ENCODE measurements at regions not wholly inside any gene's neighbourhood (a gene's known extent, or its start where the extent isn't known, plus 50 kb on each side); places are given as distances from the start of the nearest gene placed in this dataset.

DNA sequence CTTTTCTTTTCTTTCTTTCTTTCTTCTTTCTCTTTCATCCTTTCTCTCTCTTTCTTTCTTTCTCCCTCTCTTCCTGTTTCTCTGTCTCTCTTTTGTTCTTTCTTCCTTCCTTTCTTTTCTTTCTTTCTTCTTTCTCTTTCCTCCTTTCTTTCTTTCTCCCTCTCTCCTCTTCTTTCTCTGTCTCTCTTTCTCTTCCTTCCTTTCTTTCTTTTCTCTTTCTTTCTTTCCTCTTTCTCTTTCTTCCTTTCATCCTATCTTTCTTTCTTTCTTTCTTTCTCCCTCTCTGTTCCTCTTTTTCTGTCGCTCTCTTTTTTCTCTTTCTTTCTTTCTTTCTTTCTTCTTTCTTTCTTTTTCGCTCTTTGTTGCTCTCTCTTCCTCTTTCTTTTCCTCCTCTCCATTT, 1149.2 kb upstream of the AUTS2 start:
- DNase-seq = no peak

- DNase-seq = no peak
Measured at GRCh38 chr7:68449816-68450215, 1148.5 kb upstream of the AUTS2 start.

DNA sequence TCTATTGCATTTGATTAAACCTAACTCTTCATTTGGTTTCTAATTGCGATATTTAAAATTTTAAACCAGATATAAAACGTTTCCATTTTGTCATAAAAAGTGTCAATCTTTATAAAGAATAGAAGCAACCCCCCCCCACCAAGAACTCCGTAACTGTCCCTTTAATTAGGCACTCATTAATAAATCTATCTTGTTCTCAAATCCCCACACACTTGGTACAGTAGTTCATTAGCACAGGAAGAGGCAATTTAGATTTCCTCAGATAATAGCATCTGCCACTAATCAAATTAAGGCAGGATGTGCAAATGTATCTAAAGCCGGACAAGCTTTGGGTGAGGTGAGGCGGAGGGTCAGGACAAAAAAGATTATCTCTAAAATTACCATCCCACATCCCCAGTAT, 1143.3 kb upstream of the AUTS2 start:
- no peak for DNase-seq

- no peak for DNase-seq
Measured at GRCh38 chr7:68456469-68456868, 1141.8 kb upstream of the AUTS2 start.

DNA sequence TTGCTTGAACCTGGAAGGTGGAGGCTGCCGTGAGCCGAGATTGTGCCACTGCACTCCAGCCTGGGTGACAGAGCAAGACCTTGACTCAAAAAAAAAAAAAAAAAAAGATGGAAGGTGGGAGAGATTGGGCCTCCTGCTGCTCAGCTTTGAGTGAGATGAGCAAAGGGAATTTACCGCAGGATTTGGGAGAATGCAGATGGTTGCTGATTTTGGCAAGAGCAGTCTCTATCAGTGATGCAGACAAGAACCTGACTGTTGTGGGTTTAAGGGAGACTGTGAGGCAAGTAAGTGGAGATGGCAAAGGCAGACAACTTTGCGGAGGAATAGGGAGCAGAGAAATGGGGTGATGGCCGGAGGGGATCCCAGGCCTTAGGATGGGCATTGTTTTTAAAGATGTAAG, 1140.8 kb upstream of the AUTS2 start:
- no peak for DNase-seq

GRCh38 chr7:68458010-68458908, 1140.0 kb upstream of the AUTS2 start:
- DNase-seq = no peak

- DNase-seq = no peak
Measured at GRCh38 chr7:68461430-68461829, 1136.8 kb upstream of the AUTS2 start.

DNA sequence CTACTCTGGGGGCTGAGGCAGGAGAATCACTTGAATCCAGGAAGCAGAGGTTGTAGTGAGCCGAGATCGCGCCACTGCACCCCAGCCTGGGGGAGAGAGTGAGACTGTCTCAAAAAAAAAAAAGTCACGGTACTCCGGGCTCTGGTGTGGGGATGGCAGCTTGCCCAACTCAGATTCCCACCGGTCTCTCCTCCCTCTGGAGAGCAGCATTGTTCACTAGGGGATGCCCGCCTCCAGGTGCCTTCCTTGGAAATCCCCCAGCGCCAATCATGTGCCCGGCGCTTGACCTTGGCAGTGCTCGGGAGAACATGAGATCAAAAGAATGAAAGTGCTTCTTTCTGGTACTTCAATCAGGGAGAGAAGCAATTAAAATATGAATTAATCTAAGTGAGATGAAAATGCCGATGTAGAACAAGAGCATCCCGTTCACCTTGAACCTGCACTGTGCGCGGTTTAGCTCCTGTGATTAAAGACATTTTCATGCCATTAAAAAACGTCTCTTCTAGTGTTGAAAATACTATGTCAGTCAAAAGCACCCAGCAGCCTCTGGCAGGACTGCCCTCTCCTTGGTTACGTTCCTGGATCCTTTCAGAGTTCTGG, 1127.3 kb upstream of the AUTS2 start:
- DNase-seq = no peak

DNA sequence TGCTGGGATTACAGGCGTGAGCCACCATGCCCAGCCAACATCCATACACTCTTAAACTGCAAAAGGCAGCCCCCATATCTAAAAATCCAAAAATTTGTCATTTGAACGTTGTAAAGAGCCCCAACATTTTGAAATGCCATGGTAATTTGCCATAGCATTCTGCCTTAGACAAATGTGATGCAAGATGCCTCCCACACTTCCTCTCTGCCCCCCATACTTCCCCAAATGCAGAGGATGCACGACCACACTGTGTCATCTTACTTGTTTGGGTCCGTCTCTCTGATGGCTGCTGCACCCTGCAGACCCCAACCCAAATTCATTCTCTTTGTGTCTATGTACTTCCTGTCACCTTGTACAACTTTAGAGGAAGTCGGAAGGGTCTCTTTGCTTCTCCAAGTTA, 1125.6 kb upstream of the AUTS2 start:
- DNase-seq = no peak

DNA sequence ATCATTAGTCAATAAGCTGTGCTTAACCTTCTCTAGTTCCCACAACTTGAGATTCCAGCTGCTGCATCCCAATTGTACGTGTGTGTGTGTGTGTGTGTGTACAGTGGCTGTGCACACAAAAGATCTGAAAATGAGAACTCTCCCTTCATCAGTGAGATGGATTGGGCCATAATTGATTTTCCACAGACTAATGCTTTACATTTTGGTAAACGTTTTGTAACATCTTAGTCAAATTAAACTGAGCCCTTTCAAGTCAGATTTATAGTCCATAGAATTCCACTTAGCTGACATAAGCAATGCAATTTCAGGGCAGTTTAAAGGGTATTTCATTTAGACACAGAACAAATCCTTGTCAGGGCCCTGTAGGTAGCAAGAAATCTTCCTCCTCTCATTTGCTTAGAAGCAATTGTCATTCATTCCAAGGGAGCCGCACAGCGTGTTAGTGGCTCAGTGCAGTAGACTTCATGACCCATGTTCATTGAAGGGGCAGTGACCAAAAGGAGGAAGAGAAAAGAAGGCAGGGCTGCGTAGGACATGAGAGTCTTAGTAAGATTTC, 1123.5 kb upstream of the AUTS2 start:
- no peak for DNase-seq

GRCh38 chr7:68476966-68477365, 1121.3 kb upstream of the AUTS2 start:
- no peak for DNase-seq

DNA sequence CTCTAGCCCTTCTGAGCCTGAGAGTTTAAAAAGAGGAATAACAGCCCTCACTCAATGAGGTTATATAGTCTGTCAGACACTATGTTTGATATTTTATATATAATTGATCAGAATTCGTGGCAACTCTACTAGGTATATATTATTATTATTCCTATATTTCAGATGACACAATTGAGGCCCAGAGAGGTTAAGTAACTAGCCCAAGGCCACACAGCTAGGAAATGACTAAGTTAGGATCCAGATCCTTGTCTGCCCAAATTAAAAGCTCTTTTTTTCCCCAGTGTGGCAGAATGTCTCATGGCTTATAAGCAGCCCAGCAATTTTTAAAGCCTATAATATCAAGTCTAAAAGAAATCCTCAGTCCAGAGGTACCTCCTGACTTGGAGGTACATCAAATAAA, 1119.9 kb upstream of the AUTS2 start:
- no peak for DNase-seq

DNA sequence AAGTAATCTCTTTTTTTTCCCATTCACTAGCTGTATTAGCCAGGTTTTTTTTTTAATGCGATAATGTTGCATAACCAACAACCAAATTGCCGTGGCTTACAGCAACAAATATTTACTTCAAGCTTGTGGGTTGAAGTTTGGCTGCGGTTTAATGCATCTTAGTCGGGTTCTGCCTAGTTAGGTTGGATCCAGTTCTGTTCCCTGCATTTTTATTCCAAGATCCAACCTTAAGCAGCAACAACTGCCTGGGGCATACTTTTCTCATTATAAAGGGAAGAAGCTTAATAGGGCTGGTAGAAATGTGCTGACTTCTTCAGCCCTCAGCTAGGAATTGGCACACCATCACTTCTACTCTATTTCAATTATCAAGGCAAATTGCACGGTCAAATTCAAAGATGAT, 1115.5 kb upstream of the AUTS2 start:
- no peak for DNase-seq

GRCh38 chr7:68484731-68485130, 1113.5 kb upstream of the AUTS2 start:
- DNase-seq = no peak

DNA sequence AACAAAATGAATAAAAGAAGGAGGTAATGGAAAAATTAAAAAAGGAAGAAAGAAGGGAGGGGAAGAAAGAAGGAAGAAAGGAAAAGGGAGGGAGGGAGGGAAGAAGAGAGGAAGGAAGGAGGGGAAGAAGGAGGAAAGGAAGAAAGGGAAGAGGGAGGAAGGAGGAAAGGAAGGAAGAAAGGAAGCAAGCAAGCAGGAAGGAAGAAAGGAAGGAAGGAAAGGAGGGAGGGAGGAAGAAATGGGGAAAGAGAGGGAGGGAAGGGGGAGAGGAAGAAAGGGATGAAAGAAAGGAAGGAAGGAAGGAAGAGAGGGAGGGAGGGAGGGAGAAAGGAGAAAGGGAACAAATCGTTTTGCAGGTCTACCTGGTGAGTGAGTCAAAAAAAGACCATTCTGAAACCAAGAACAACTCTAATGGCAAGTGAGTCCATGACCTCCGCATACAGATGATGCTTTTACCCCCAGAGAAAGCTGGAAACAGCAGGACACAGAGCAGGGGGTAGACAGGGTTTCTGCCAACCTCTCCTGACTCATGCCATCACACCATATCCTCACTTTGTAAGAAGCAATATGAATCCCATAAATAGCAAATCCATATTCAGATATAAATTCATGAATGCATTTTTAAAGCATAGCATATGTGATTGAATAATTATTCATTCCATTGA, 1112.9 kb upstream of the AUTS2 start:
- DNase-seq = no peak

- DNase-seq = no peak
Measured at GRCh38 chr7:68488341-68489060, 1109.8 kb upstream of the AUTS2 start.

DNA sequence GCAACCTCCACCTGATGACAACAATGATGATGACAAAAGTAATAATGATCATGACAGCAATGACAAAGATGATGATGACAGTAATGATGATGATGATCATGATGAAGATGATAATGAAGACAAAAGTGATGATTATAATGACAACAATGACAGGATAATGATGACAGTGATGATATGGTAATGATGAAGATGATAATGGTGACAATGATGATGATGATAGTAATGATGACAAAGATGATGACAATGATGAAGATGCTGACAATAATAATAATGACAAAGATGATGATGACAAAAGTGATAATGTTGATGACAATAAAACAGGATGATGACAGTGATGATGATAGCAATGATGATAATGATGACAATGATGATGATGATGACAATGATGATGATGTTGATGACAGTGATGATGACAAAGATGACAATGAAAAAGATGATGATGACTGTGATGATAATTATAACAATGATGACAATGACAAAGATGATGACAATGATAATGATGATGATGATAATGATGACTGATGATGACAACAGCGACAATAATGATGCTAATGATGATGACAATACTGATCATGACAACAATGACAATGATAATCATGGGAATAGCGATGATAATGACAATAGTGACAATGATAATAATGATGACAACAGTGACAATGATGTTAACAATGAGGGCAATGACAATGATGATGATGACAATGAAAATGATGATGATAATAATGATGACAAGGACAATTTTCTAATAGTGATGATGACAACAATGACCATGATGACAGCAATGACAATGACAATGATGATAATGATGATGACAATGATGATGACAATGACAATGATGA, 1106.5 kb upstream of the AUTS2 start:
- DNase-seq = no peak

GRCh38 chr7:68492359-68492690, 1106.0 kb upstream of the AUTS2 start:
- DNase-seq = no peak

- no peak for DNase-seq
Measured at GRCh38 chr7:68503400-68503799, 1094.9 kb upstream of the AUTS2 start.

GRCh38 chr7:68504716-68505115, 1093.6 kb upstream of the AUTS2 start:
- DNase-seq = no peak

DNA sequence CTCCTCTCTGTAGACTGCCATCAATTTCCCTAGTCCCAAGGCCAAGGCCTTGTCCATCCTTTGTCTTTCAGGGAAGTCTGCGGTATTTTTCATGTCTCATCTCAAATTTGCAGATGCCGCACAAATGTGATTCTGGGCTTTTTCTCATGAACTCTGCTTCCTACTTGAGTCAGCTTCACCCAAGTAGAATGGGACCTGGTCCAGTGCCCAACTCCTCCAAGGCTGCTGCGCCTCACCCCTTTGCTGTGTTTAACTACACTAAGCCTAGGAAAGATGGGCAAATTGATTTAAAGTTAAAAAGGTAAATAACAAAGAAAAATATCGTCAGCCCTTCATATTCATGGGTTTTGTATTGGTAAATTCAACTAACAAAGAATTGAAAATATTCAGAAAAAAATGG, 1092.6 kb upstream of the AUTS2 start:
- no peak for DNase-seq

DNA sequence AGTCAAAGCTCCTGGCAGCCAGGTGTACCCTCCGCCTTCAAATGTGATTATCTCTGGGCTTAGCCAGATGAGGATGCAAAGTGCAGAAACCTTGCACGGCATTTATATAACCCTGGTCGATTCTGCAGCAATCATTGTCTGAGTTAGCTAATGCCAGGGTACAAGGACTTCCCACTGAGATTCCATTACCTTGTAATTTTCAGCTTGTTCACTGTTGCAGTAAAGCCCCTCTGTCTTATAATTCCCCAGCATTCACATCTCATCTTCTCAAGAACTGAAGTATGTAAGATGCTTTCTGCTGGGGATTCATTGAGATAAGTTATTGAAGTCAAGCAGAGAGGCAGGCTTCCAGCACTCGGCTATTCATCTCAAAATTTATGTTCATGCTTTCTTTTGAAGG, 1090.6 kb upstream of the AUTS2 start:
- no peak for DNase-seq

Data from stimulated activated CD4-positive, alpha-beta T cell treated with anti-CD3 and anti-CD28 coated beads, Interleukin-1b, Interleukin-23, amount 100 ng/mL, for 48 hours (primary cell).